ENCODE measurements at regions not wholly inside any gene's neighbourhood (a gene's known extent, or its start where the extent isn't known, plus 50 kb on each side); places are given as distances from the start of the nearest gene placed in this dataset.
A peak's percentile ranks its signal among the peaks of the same experiment; 100 is the strongest.

- DNase-seq (ENCODE audit: low read depth) = no peak
- H3K4me3 ChIP-seq (ENCODE audit: low read depth, low read length) = no peak overlapping the region
- in situ Hi-C loops (cut with HindIII; ENCODE audit: low sequenced_read_pairs) = no loop called here
- TF ChIP-seq, protein P1, sequence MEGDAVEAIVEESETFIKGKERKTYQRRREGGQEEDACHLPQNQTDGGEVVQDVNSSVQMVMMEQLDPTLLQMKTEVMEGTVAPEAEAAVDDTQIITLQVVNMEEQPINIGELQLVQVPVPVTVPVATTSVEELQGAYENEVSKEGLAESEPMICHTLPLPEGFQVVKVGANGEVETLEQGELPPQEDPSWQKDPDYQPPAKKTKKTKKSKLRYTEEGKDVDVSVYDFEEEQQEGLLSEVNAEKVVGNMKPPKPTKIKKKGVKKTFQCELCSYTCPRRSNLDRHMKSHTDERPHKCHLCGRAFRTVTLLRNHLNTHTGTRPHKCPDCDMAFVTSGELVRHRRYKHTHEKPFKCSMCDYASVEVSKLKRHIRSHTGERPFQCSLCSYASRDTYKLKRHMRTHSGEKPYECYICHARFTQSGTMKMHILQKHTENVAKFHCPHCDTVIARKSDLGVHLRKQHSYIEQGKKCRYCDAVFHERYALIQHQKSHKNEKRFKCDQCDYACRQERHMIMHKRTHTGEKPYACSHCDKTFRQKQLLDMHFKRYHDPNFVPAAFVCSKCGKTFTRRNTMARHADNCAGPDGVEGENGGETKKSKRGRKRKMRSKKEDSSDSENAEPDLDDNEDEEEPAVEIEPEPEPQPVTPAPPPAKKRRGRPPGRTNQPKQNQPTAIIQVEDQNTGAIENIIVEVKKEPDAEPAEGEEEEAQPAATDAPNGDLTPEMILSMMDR (IDR thresholded peaks at IDR 0.05; ENCODE audit: low read depth, low read length, missing control alignments) = no peak
Observed at GRCh38 chr4:24425863-24426262, 158.5 kb downstream of the DHX15 start.

DNA sequence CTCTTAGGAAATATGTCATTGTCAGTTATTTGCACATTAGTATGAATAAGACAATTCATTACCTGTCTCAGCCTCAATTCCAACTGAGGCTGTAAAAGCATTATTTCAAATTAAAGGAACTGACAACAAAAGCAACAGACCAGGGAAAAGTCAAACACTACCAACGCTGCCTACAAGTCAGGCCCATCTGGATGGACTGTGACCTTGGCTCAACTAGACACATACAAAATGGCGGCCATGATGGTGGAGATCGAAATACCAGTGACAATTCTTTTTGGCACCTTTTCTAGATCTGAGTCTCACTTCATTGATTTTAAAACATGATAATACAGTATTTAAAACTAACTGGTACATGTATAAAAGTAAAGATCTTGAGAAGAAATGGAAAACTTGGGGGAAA lies 160.7 kb downstream of the DHX15 start:
- TF ChIP-seq, protein P1 (IDR thresholded peaks at IDR 0.05; ENCODE audit: low read depth, low read length, missing control alignments) = no peak
- H3K4me3 ChIP-seq (ENCODE audit: low read depth, low read length) = no peak overlapping the region
- in situ Hi-C loops (cut with HindIII; ENCODE audit: low sequenced_read_pairs) = loop anchor here (25.0 kb wide), 1 partner anchor 1286 kb away; no protein-coding TSS in a partner anchor
- DNase-seq (ENCODE audit: low read depth) = no peak

GRCh38 chr4:24422644-24423043 lies 161.7 kb downstream of the DHX15 start:
- in situ Hi-C loops (cut with HindIII; ENCODE audit: low sequenced_read_pairs) = loop anchor here (25.0 kb wide), 1 partner anchor 1285 kb away; no protein-coding TSS in a partner anchor
- DNase-seq (ENCODE audit: low read depth) = no peak
- TF ChIP-seq, protein P1 (IDR thresholded peaks at IDR 0.05; ENCODE audit: low read depth, low read length, missing control alignments) = no peak
- H3K4me3 ChIP-seq (ENCODE audit: low read depth, low read length) = no peak overlapping the region

DNA sequence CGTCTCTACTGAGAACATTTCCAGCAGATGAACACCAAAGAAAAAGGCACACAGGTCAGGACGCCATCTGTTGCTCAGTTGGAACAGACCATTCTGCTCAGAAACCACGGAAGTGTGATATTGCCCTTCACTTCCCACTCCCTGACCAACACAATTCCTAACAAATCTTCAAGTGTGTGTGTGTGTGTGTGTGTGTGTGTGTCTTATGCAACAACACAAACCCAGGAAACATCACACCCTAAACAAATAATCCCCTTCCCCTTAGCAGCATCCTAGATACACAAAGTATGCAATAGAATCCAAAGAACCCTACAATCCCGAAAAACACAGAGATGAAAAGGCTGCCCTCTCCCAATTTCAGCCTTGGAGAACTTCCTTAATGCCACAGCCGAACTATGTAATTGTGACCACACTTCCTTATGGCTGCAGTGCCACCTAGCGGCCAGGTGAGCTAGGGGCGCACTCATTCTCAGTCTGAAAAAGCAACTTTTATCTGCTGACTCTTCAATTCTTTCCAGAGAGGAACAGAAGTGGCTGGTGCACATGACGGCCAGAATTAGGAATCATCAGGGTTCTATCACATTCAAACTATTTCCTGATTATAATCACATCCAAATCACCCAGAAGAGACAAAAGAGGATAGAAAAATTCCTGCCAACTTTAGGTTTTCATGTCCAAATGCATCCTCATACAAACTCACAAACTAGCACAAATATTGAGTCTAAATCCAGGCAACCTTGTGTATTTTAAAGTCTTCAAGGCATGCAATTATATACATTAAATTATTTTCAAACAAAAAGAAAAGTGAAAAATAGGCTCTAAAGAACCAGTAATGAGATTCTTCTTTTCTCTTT lies 164.9 kb downstream of the DHX15 start:
- TF ChIP-seq, protein P1 (IDR thresholded peaks at IDR 0.05; ENCODE audit: low read depth, low read length, missing control alignments) = peak; percentile 91
- H3K4me3 ChIP-seq (ENCODE audit: low read depth, low read length) = no peak overlapping the region
- DNase-seq (ENCODE audit: low read depth) = peak; percentile 71
- in situ Hi-C loops (cut with HindIII; ENCODE audit: low sequenced_read_pairs) = loop anchor here (25.0 kb wide), 1 partner anchor 1282 kb away; no protein-coding TSS in a partner anchor

- in situ Hi-C loops (cut with HindIII; ENCODE audit: low sequenced_read_pairs) = loop anchor here (25.0 kb wide), 1 partner anchor 1280 kb away; no protein-coding TSS in a partner anchor
Observed at GRCh38 chr4:24417206-24417605, 167.1 kb downstream of the DHX15 start.

GRCh38 chr4:24416293-24416692 lies 168.1 kb downstream of the DHX15 start:
- DNase-seq (ENCODE audit: low read depth) = no peak
- in situ Hi-C loops (cut with HindIII; ENCODE audit: low sequenced_read_pairs) = loop anchor here (25.0 kb wide), 1 partner anchor 1279 kb away; no protein-coding TSS in a partner anchor
- TF ChIP-seq, protein P1 (IDR thresholded peaks at IDR 0.05; ENCODE audit: low read depth, low read length, missing control alignments) = no peak
- no peak overlapping the region for H3K4me3 ChIP-seq (ENCODE audit: low read depth, low read length)

More at GRCh38 chr4:24417206-24417605, 167.1 kb downstream of the DHX15 start:
- TF ChIP-seq, protein P1 (IDR thresholded peaks at IDR 0.05; ENCODE audit: low read depth, low read length, missing control alignments) = no peak
- no peak overlapping the region for H3K4me3 ChIP-seq (ENCODE audit: low read depth, low read length)
- no peak for DNase-seq (ENCODE audit: low read depth)
